WTC11 (cell line): ENCODE measurements at regions not wholly inside any gene's neighbourhood (a gene's known extent, or its start where the extent isn't known, plus 50 kb on each side); places are given as distances from the start of the nearest gene placed in this dataset.

Source experiments
- ATAC-seq: fragments of 200-7000 bp; cut with Tn5 transposase; 2 replicates; pipeline ENCODE4 v1.10.0; 2021; ENCODE audit warnings: mild to moderate bottlenecking, moderate library complexity
- CTCF ChIA-PET: fragments of 300-600 bp; sonication (Branson Sonifier 250); formaldehyde crosslinking; loops from one replicate; lab custom pipeline; 2021; ENCODE audit warnings: antibody characterized with exemption; lab: Charles Lee
- POLR2A ChIA-PET: fragments of 350-600 bp; sonication (Branson Sonifier 250); formaldehyde crosslinking; loops from one replicate; lab custom pipeline; 2021; ENCODE audit warnings: antibody characterized with exemption; lab: Charles Lee
- DNase-seq: peaks from one replicate; pipeline ENCODE4 v3.0.0; 2021; ENCODE audit warnings: low spot score
- H3K27ac Mint-ChIP-seq: 2 replicates; pipeline ENCODE4 v1.8.0; 2021; ENCODE audit warnings: mixed read lengths
- H3K27me3 Mint-ChIP-seq: 2 replicates; pipeline ENCODE4 v1.8.0; 2021; ENCODE audit warnings: low read depth, mild to moderate bottlenecking, moderate library complexity, mixed read lengths
- H3K36me3 Mint-ChIP-seq: 2 replicates; pipeline ENCODE4 v1.8.0; 2021; ENCODE audit warnings: mixed read lengths
- H3K4me1 Mint-ChIP-seq: 2 replicates; pipeline ENCODE4 v1.8.0; 2022; ENCODE audit warnings: mixed read lengths
- H3K4me3 Mint-ChIP-seq: 2 replicates; pipeline ENCODE4 v1.8.0; 2021; ENCODE audit warnings: mild to moderate bottlenecking, moderate library complexity, mixed read lengths
- H3K9me3 Mint-ChIP-seq: 2 replicates; pipeline ENCODE4 v1.8.0; 2021; ENCODE audit warnings: mixed read lengths
- ATF1 ChIP-seq: sonication (generic); formaldehyde crosslinking; IDR thresholded peaks from 2 replicates; pipeline ENCODE4 v1.8.1; 2023; ENCODE audit warnings: mild to moderate bottlenecking, moderate library complexity, missing genetic modification reagents
- ATF6 ChIP-seq: sonication (generic); formaldehyde crosslinking; IDR thresholded peaks from 2 replicates; pipeline ENCODE4 v1.8.1; 2023; ENCODE audit warnings: mild to moderate bottlenecking, missing genetic modification reagents
- CTCF ChIP-seq: fragments of 200-600 bp; IDR thresholded peaks from 2 replicates; pipeline ENCODE4 v1.8.0; 2022; ENCODE audit warnings: antibody characterized with exemption
- ETV6 ChIP-seq: sonication (generic); formaldehyde crosslinking; IDR thresholded peaks from 2 replicates; pipeline ENCODE4 v1.8.1; 2022; ENCODE audit warnings: mild to moderate bottlenecking, missing genetic modification reagents
- FOXP4 ChIP-seq: sonication (generic); formaldehyde crosslinking; IDR thresholded peaks from 2 replicates; pipeline ENCODE4 v1.8.0; 2022; ENCODE audit warnings: mild to moderate bottlenecking, missing genetic modification reagents
- GABPB1 ChIP-seq: sonication (generic); formaldehyde crosslinking; IDR thresholded peaks from 2 replicates; pipeline ENCODE4 v1.8.1; 2023; ENCODE audit warnings: mild to moderate bottlenecking, missing genetic modification reagents
- HMGXB4 ChIP-seq: sonication (generic); formaldehyde crosslinking; IDR thresholded peaks from 2 replicates; pipeline ENCODE4 v1.8.1; 2023; ENCODE audit warnings: mild to moderate bottlenecking, moderate library complexity, missing genetic modification reagents
- IRF2 ChIP-seq: sonication (generic); formaldehyde crosslinking; IDR thresholded peaks from 2 replicates; pipeline ENCODE4 v1.8.0; 2022; ENCODE audit warnings: low read depth, missing genetic modification reagents, borderline replicate concordance
- KAT7 ChIP-seq: sonication (generic); formaldehyde crosslinking; IDR thresholded peaks from 2 replicates; pipeline ENCODE4 v1.8.1; 2023; ENCODE audit warnings: missing genetic modification reagents, mild to moderate bottlenecking, borderline replicate concordance
- NFATC4 ChIP-seq: fragments of 250-450 bp; sonication (Bioruptor Pico); IDR thresholded peaks from 2 replicates; pipeline ENCODE4 v1.9.0; 2021; ENCODE audit warnings: mild to moderate bottlenecking
- NR2C2 ChIP-seq: sonication (generic); formaldehyde crosslinking; IDR thresholded peaks from 2 replicates; pipeline ENCODE4 v1.8.0; 2022; ENCODE audit warnings: mild to moderate bottlenecking, missing genetic modification reagents
- PRDM15 ChIP-seq: sonication (generic); formaldehyde crosslinking; IDR thresholded peaks from 2 replicates; pipeline ENCODE4 v1.8.0; 2022; ENCODE audit warnings: missing genetic modification reagents
- PRRX2 ChIP-seq: fragments of 250-450 bp; sonication (Bioruptor Pico); IDR thresholded peaks from 2 replicates; pipeline ENCODE4 v1.8.0; 2021; ENCODE audit warnings: mild to moderate bottlenecking
- SMAD3 ChIP-seq: sonication (generic); formaldehyde crosslinking; IDR thresholded peaks from 2 replicates; pipeline ENCODE4 v1.8.0; 2022; ENCODE audit warnings: missing genetic modification reagents, mild to moderate bottlenecking, borderline replicate concordance
- STAT6 ChIP-seq: sonication (generic); formaldehyde crosslinking; conservative IDR thresholded peaks from 2 replicates; pipeline ENCODE4 v1.8.1; 2023; ENCODE audit warnings: mild to moderate bottlenecking, low read depth, missing genetic modification reagents, moderate library complexity
- ZNF317 ChIP-seq: sonication (generic); formaldehyde crosslinking; IDR thresholded peaks from 2 replicates; pipeline ENCODE4 v1.8.1; 2023; ENCODE audit warnings: low read depth, mild to moderate bottlenecking, moderate library complexity, missing genetic modification reagents, borderline replicate concordance
- ZNF396 ChIP-seq: fragments of 250-450 bp; sonication (Bioruptor Pico); IDR thresholded peaks from 2 replicates; pipeline ENCODE4 v1.8.0; 2021; ENCODE audit warnings: mild to moderate bottlenecking, moderate library complexity, borderline replicate concordance
- ZSCAN18 ChIP-seq: fragments of 250-450 bp; sonication (Bioruptor Pico); IDR thresholded peaks from 2 replicates; pipeline ENCODE4 v2.1.2; 2022; ENCODE audit warnings: mild to moderate bottlenecking, moderate library complexity

GRCh38 chr3:68288085-68288484, 633.7 kb upstream of the SUCLG2 start (continued):
- TF ChIP-seq HMGXB4 (CRISPR knock-in tag) (no peak), IRF2 (CRISPR knock-in tag) (no peak), ZSCAN18 (CRISPR knock-in tag) (no peak), PRRX2 (no peak), PRDM15 (CRISPR knock-in tag) (no peak)

GRCh38 chr3:68287101-68287500, 632.7 kb upstream of the SUCLG2 start:
- Mint-ChIP-seq H3K27ac (no peak overlapping the region), H3K36me3 (no peaks in the 10 kb centered on the region), H3K9me3 (peaks cover 2% of the 10 kb centered on the region; the same call in 1 of the 2 replicates), H3K4me3 (no peak overlapping the region), H3K27me3 (no peaks in the 10 kb centered on the region), H3K4me1 (peaks cover 5% of the 10 kb centered on the region; the same call in 1 of the 2 replicates)
- ChIA-PET POLR2A (no interaction called here), CTCF (no interaction called here)
- no peak for ATAC-seq
- DNase-seq: no peak
- TF ChIP-seq GABPB1: no peak
- TF ChIP-seq FOXP4 (CRISPR knock-in tag): no peak
- no peak for TF ChIP-seq ETV6 (CRISPR knock-in tag)
- TF ChIP-seq STAT6 (CRISPR knock-in tag): no peak
- TF ChIP-seq ZNF317: no peak
- no peak for TF ChIP-seq ATF6 (CRISPR knock-in tag)
- no peak for TF ChIP-seq SMAD3
- no peak for TF ChIP-seq NFATC4
- no peak for TF ChIP-seq ATF1 (CRISPR knock-in tag)
- no peak for TF ChIP-seq NR2C2 (CRISPR knock-in tag)
- TF ChIP-seq ZNF396 (CRISPR knock-in tag): no peak
- no peak for TF ChIP-seq KAT7 (CRISPR knock-in tag)
- no peak for TF ChIP-seq CTCF
